OCI-LY3 (cell line): ENCODE measurements at regions not wholly inside any gene's neighbourhood (a gene's known extent, or its start where the extent isn't known, plus 50 kb on each side); places are given as distances from the start of the nearest gene placed in this dataset.

Source experiments
- EZH2phosphoT487 ChIP-seq: fragments of 200-600 bp; shearing (Covaris generic); IDR thresholded peaks from 2 replicates; pipeline ENCODE4 v1.6.1; 2018; ENCODE audit warnings: antibody characterized with exemption, mixed run types, low read depth
- TF ChIP-seq, protein P1 (sequence below): fragments of 200-600, 300-600 bp; sonication (generic); IDR thresholded peaks from 2 replicates; pipeline ENCODE4 v1.5.1; 2014; ENCODE audit warnings: antibody characterized with exemption, low read length, low read depth

DNA sequence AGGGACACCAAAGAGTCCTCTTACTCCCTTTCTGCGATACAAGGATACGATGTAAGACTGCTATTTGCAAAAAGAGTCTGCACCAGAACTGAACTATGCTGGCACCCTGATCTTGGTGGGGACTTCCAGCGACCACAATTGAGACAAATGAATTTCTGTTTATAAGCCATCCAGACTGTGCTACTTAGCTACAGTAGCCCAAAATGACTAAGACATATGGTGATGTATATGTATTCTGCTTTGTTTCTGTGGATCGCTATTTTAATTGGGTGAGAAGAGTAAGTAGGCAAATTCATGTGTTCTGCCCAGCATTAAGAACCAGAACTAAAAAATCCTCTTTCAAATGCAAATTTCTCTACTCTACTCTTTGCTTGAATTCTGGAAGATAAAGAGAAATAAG, 720.9 kb downstream of the DIPK2A start:
- TF ChIP-seq, protein P1, sequence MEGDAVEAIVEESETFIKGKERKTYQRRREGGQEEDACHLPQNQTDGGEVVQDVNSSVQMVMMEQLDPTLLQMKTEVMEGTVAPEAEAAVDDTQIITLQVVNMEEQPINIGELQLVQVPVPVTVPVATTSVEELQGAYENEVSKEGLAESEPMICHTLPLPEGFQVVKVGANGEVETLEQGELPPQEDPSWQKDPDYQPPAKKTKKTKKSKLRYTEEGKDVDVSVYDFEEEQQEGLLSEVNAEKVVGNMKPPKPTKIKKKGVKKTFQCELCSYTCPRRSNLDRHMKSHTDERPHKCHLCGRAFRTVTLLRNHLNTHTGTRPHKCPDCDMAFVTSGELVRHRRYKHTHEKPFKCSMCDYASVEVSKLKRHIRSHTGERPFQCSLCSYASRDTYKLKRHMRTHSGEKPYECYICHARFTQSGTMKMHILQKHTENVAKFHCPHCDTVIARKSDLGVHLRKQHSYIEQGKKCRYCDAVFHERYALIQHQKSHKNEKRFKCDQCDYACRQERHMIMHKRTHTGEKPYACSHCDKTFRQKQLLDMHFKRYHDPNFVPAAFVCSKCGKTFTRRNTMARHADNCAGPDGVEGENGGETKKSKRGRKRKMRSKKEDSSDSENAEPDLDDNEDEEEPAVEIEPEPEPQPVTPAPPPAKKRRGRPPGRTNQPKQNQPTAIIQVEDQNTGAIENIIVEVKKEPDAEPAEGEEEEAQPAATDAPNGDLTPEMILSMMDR = no peak
- no peak for TF ChIP-seq EZH2phosphoT487
